HEK293 (cell line): ENCODE measurements at regions not wholly inside any gene's neighbourhood (a gene's known extent, or its start where the extent isn't known, plus 50 kb on each side); places are given as distances from the start of the nearest gene placed in this dataset.

Experiments
- CTCF ChIA-PET: fragments of 350-600 bp; formaldehyde crosslinking; extraction: SDS; loops from one replicate; lab custom pipeline; 2021; ENCODE audit warnings: antibody characterized with exemption; lab: Yijun Ruan, JAX
- POLR2A ChIA-PET: fragments of 300-600 bp; formaldehyde crosslinking; extraction: SDS; loops from one replicate; lab custom pipeline; 2020; ENCODE audit warnings: antibody characterized with exemption, inconsistent platforms; lab: Yijun Ruan, JAX
- H3K27ac ChIP-seq: fragments of 200-500 bp; sonication (Bioruptor generic); 2 replicates; pipeline ENCODE4 v1.5.1; 2014; ENCODE audit warnings: low read depth, low read length, control low read depth, inconsistent platforms; ENCODE audit errors: extremely low read depth
- H3K36me3 ChIP-seq, 2 experiments: fragments of 200-500 bp in 1 of 2; sonication (Bioruptor generic) in 1 of 2; 1 replicate in 1 of 2; 2 replicates in 1 of 2; pipeline ENCODE4 v1.5.1; 2014 to 2017; ENCODE audit warnings: inconsistent platforms in 2 of 2, low read length in 2 of 2; ENCODE audit not compliant: control insufficient read depth in 2 of 2, insufficient read depth in 1 of 2
- H3K4me1 ChIP-seq: fragments of 200-500 bp; sonication (Bioruptor generic); 2 replicates; pipeline ENCODE4 v1.5.1; 2014; ENCODE audit warnings: mild to moderate bottlenecking, low read length, inconsistent platforms; ENCODE audit not compliant: control insufficient read depth, insufficient read depth
- H3K4me3 ChIP-seq: 2 replicates; pipeline ENCODE4 v1.5.1; 2011; ENCODE audit warnings: low read depth, mild to moderate bottlenecking, control low read depth, low read length, moderate library complexity
- H3K9me3 ChIP-seq: fragments of 200-500 bp; sonication (Bioruptor generic); 2 replicates; pipeline ENCODE4 v1.5.1; 2014; ENCODE audit warnings: low read depth, low read length, inconsistent platforms; ENCODE audit not compliant: control insufficient read depth, insufficient read depth
- GLI4 ChIP-seq: fragments of 450-650 bp; formaldehyde crosslinking; IDR thresholded peaks from 2 replicates; pipeline ENCODE4 v1.5.1; 2016; ENCODE audit warnings: missing biosample characterization, missing genetic modification characterization
- GLIS2 ChIP-seq: fragments of 450-650 bp; formaldehyde crosslinking; IDR thresholded peaks from 2 replicates; pipeline ENCODE4 v1.5.1; 2016; ENCODE audit warnings: missing biosample characterization, missing genetic modification characterization
- HOXD13 ChIP-seq: sonication (generic); formaldehyde crosslinking; IDR thresholded peaks from 2 replicates; pipeline ENCODE4 v1.8.0; 2022; ENCODE audit warnings: missing genetic modification reagents, borderline replicate concordance
- KLF9 ChIP-seq: fragments of 450-650 bp; formaldehyde crosslinking; IDR thresholded peaks from 2 replicates; pipeline ENCODE4 v1.5.1; 2016; ENCODE audit warnings: missing biosample characterization, missing genetic modification characterization, low read depth
- OSR2 ChIP-seq: fragments of 450-650 bp; formaldehyde crosslinking; IDR thresholded peaks from 2 replicates; pipeline ENCODE4 v1.5.1; 2016; ENCODE audit warnings: missing biosample characterization, missing genetic modification characterization
- PRDM1 ChIP-seq: fragments of 450-650 bp; formaldehyde crosslinking; IDR thresholded peaks from 2 replicates; pipeline ENCODE4; 2016; ENCODE audit warnings: missing biosample characterization, missing genetic modification characterization
- RBAK ChIP-seq: fragments of 450-650 bp; formaldehyde crosslinking; IDR thresholded peaks from 2 replicates; pipeline ENCODE4 v1.5.1; 2016; ENCODE audit warnings: missing biosample characterization, missing genetic modification characterization
- ZBTB17 ChIP-seq: fragments of 450-650 bp; formaldehyde crosslinking; IDR thresholded peaks from 2 replicates; pipeline ENCODE4 v1.5.1; 2016; ENCODE audit warnings: missing biosample characterization, missing genetic modification characterization
- ZBTB21 ChIP-seq: fragments of 450-650 bp; formaldehyde crosslinking; IDR thresholded peaks from 2 replicates; pipeline ENCODE4 v1.5.1; 2017; ENCODE audit warnings: missing biosample characterization, missing genetic modification characterization
- ZEB2 ChIP-seq: fragments of 450-650 bp; formaldehyde crosslinking; IDR thresholded peaks from 2 replicates; pipeline ENCODE4 v1.5.1; 2016; ENCODE audit warnings: missing biosample characterization, missing genetic modification characterization
- ZNF214 ChIP-seq: fragments of 450-650 bp; formaldehyde crosslinking; IDR thresholded peaks from 2 replicates; pipeline ENCODE4 v1.5.1; 2017; ENCODE audit warnings: missing biosample characterization, mild to moderate bottlenecking, missing genetic modification characterization, borderline replicate concordance
- ZNF266 ChIP-seq: fragments of 450-650 bp; formaldehyde crosslinking; IDR thresholded peaks from 2 replicates; pipeline ENCODE4 v1.5.1; 2016; ENCODE audit warnings: missing biosample characterization, missing genetic modification characterization, low read depth
- ZNF354C ChIP-seq: fragments of 450-650 bp; formaldehyde crosslinking; IDR thresholded peaks from 2 replicates; pipeline ENCODE4 v1.5.1; 2016; ENCODE audit warnings: missing biosample characterization, missing genetic modification characterization, low read depth, borderline replicate concordance
- ZNF501 ChIP-seq: fragments of 450-650 bp; formaldehyde crosslinking; IDR thresholded peaks from 2 replicates; pipeline ENCODE4 v1.5.1; 2016; ENCODE audit warnings: missing biosample characterization, missing genetic modification characterization
- ZNF529 ChIP-seq: fragments of 450-650 bp; formaldehyde crosslinking; IDR thresholded peaks from 2 replicates; pipeline ENCODE4 v1.5.1; 2017; ENCODE audit warnings: missing genetic modification characterization, missing biosample characterization; ENCODE audit not compliant: insufficient replicate concordance
- ZNF530 ChIP-seq: fragments of 450-650 bp; formaldehyde crosslinking; IDR thresholded peaks from 2 replicates; pipeline ENCODE4 v1.5.1; 2016; ENCODE audit warnings: low read depth, missing biosample characterization, missing genetic modification characterization
- ZNF549 ChIP-seq: fragments of 450-650 bp; IDR thresholded peaks from 2 replicates; pipeline ENCODE4 v1.5.1; 2018; ENCODE audit warnings: missing biosample characterization, missing genetic modification characterization, mild to moderate bottlenecking, inconsistent platforms, moderate library complexity
- ZNF558 ChIP-seq: fragments of 450-650 bp; formaldehyde crosslinking; IDR thresholded peaks from 2 replicates; pipeline ENCODE4 v1.5.1; 2016; ENCODE audit warnings: missing biosample characterization, missing genetic modification characterization
- ZNF768 ChIP-seq: fragments of 450-650 bp; formaldehyde crosslinking; IDR thresholded peaks from 2 replicates; pipeline ENCODE4 v1.5.1; 2018; ENCODE audit warnings: missing biosample characterization, mild to moderate bottlenecking, missing genetic modification characterization
- TF ChIP-seq, protein P1 (sequence below): fragments of 450-650 bp; formaldehyde crosslinking; IDR thresholded peaks from 2 replicates; pipeline ENCODE4 v1.5.1; 2016; ENCODE audit warnings: missing biosample characterization, missing genetic modification characterization
- TF ChIP-seq, protein P2 (sequence below): fragments of 450-650 bp; formaldehyde crosslinking; IDR thresholded peaks from 2 replicates; pipeline ENCODE4 v1.5.1; 2016; ENCODE audit warnings: missing biosample characterization, missing genetic modification characterization
- TF ChIP-seq, protein P3 (sequence below): fragments of 450-650 bp; formaldehyde crosslinking; IDR thresholded peaks from 2 replicates; pipeline ENCODE4 v1.5.1; 2016; ENCODE audit warnings: missing biosample characterization, missing genetic modification characterization
- TF ChIP-seq, protein P4 (sequence below): fragments of 450-650 bp; formaldehyde crosslinking; IDR thresholded peaks from 2 replicates; pipeline ENCODE4 v1.5.1; 2017; ENCODE audit warnings: missing biosample characterization, missing genetic modification characterization
- TF ChIP-seq, protein P5 (sequence below): fragments of 450-650 bp; formaldehyde crosslinking; IDR thresholded peaks from 2 replicates; pipeline ENCODE4 v1.5.1; 2016; ENCODE audit warnings: missing biosample characterization, missing genetic modification characterization

DNA sequence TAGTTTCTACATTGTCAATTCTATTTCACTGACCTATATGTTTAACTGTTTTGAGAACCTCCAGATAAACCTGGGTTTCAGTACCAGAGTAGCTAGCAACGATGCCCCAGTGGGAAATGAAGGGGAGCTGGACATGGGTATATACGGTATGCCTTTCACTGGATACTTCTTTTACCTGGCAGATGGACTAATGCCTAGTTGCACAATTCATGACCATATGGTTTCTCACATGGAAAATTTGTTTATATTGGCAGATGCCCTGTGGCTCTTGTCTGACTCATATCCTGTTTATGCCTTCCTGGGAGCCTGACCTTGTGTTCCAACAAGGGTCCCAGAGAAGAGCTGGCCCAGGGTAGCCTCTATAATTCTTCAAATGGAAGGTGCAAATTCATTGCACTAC lies 144.1 kb downstream of the MAT2B start (continued):
- TF ChIP-seq ZNF549 (tag by site-specific recombination) (no peak), OSR2 (tag by site-specific recombination) (no peak), PRDM1 (tag by site-specific recombination) (no peak), ZNF354C (tag by site-specific recombination) (no peak)
- TF ChIP-seq, protein P1, sequence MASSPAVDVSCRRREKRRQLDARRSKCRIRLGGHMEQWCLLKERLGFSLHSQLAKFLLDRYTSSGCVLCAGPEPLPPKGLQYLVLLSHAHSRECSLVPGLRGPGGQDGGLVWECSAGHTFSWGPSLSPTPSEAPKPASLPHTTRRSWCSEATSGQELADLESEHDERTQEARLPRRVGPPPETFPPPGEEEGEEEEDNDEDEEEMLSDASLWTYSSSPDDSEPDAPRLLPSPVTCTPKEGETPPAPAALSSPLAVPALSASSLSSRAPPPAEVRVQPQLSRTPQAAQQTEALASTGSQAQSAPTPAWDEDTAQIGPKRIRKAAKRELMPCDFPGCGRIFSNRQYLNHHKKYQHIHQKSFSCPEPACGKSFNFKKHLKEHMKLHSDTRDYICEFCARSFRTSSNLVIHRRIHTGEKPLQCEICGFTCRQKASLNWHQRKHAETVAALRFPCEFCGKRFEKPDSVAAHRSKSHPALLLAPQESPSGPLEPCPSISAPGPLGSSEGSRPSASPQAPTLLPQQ (tag by site-specific recombination), result no peak
- TF ChIP-seq, protein P2, sequence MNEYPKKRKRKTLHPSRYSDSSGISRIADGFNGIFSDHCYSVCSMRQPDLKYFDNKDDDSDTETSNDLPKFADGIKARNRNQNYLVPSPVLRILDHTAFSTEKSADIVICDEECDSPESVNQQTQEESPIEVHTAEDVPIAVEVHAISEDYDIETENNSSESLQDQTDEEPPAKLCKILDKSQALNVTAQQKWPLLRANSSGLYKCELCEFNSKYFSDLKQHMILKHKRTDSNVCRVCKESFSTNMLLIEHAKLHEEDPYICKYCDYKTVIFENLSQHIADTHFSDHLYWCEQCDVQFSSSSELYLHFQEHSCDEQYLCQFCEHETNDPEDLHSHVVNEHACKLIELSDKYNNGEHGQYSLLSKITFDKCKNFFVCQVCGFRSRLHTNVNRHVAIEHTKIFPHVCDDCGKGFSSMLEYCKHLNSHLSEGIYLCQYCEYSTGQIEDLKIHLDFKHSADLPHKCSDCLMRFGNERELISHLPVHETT, result no peak

DNA sequence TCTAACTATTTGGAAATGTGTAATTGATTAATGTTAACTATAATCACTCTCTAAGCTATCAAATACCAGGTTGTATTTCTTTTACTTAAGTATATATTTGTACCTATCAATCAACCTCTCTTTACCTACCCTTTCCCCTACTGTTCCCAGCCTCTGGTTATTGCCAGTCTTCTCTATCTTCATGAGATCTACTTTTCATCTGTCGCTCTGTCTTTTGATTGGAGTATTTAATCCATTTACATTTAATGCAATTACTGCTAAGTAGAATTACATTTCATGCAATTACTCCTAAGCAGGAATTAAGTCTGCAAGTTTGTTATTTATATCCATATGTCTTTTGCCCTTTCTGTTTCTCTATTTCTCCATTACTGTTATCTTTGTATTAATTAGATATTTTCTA lies 148.1 kb downstream of the MAT2B start:
- Histone ChIP-seq H3K9me3 (no peaks in the 10 kb centered on the region), H3K27ac (no peak overlapping the region), H3K36me3 (no peaks in the 10 kb centered on the region), H3K4me1 (no peaks in the 10 kb centered on the region), H3K4me3 (no peak overlapping the region)
- ChIA-PET POLR2A (no interaction called here), CTCF (no interaction called here)
- no peak for TF ChIP-seq ZNF354C (tag by site-specific recombination)
- TF ChIP-seq ZNF501 (tag by site-specific recombination), result no peak
- no peak for TF ChIP-seq ZBTB21
- TF ChIP-seq ZNF558, result no peak
- no peak for TF ChIP-seq ZNF768 (tag by site-specific recombination)
- no peak for TF ChIP-seq HOXD13 (CRISPR knock-in tag)
- TF ChIP-seq, protein P3, sequence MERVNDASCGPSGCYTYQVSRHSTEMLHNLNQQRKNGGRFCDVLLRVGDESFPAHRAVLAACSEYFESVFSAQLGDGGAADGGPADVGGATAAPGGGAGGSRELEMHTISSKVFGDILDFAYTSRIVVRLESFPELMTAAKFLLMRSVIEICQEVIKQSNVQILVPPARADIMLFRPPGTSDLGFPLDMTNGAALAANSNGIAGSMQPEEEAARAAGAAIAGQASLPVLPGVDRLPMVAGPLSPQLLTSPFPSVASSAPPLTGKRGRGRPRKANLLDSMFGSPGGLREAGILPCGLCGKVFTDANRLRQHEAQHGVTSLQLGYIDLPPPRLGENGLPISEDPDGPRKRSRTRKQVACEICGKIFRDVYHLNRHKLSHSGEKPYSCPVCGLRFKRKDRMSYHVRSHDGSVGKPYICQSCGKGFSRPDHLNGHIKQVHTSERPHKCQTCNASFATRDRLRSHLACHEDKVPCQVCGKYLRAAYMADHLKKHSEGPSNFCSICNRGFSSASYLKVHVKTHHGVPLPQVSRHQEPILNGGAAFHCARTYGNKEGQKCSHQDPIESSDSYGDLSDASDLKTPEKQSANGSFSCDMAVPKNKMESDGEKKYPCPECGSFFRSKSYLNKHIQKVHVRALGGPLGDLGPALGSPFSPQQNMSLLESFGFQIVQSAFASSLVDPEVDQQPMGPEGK (tag by site-specific recombination), result no peak
- no peak for TF ChIP-seq ZEB2
- TF ChIP-seq, protein P4, sequence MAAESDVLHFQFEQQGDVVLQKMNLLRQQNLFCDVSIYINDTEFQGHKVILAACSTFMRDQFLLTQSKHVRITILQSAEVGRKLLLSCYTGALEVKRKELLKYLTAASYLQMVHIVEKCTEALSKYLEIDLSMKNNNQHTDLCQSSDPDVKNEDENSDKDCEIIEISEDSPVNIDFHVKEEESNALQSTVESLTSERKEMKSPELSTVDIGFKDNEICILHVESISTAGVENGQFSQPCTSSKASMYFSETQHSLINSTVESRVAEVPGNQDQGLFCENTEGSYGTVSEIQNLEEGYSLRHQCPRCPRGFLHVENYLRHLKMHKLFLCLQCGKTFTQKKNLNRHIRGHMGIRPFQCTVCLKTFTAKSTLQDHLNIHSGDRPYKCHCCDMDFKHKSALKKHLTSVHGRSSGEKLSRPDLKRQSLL, result no peak
- no peak for TF ChIP-seq GLIS2 (tag by site-specific recombination)
- TF ChIP-seq RBAK, result no peak
- TF ChIP-seq ZBTB17 (tag by site-specific recombination), result no peak
- no peak for TF ChIP-seq ZNF214 (tag by site-specific recombination)
- TF ChIP-seq ZNF529 (tag by site-specific recombination), result no peak
- no peak for TF ChIP-seq GLI4
- no peak for TF ChIP-seq ZNF266 (tag by site-specific recombination)
- TF ChIP-seq ZNF530 (tag by site-specific recombination), result no peak
- no peak for TF ChIP-seq KLF9 (tag by site-specific recombination)
- TF ChIP-seq, protein P5, sequence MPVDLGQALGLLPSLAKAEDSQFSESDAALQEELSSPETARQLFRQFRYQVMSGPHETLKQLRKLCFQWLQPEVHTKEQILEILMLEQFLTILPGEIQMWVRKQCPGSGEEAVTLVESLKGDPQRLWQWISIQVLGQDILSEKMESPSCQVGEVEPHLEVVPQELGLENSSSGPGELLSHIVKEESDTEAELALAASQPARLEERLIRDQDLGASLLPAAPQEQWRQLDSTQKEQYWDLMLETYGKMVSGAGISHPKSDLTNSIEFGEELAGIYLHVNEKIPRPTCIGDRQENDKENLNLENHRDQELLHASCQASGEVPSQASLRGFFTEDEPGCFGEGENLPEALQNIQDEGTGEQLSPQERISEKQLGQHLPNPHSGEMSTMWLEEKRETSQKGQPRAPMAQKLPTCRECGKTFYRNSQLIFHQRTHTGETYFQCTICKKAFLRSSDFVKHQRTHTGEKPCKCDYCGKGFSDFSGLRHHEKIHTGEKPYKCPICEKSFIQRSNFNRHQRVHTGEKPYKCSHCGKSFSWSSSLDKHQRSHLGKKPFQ, result no peak
